H9 (cell line): ENCODE measurements at regions not wholly inside any gene's neighbourhood (a gene's known extent, or its start where the extent isn't known, plus 50 kb on each side); places are given as distances from the start of the nearest gene placed in this dataset.

Source experiments
- DNase-seq: peaks from one replicate; pipeline ENCODE4 v3.0.0-alpha.2; 2017
- H2AFZ ChIP-seq: one replicate; pipeline ENCODE4 v1.6.1; 2013; ENCODE audit warnings: mild to moderate bottlenecking, low read length, control low read depth, moderate library complexity
- H2AK5ac ChIP-seq: 2 replicates; pipeline ENCODE4 v1.6.1; 2013; ENCODE audit warnings: low read length, control low read depth, mixed read lengths; ENCODE audit not compliant: insufficient read length
- H2BK120ac ChIP-seq: one replicate; pipeline ENCODE4 v1.6.1; 2013; ENCODE audit warnings: low read depth, mild to moderate bottlenecking, low read length, control low read depth, inconsistent platforms; ENCODE audit not compliant: poor library complexity, severe bottlenecking
- H2BK12ac ChIP-seq: 2 replicates; pipeline ENCODE4 v1.6.1; 2013; ENCODE audit warnings: low read length, control low read depth, mixed read lengths, low read depth; ENCODE audit not compliant: insufficient read length
- H2BK15ac ChIP-seq: 2 replicates; pipeline ENCODE4 v1.6.1; 2013; ENCODE audit warnings: low read depth, low read length, control low read depth
- H2BK20ac ChIP-seq: one replicate; pipeline ENCODE4 v1.6.1; 2013; ENCODE audit warnings: low read depth, mild to moderate bottlenecking, low read length, control low read depth, inconsistent platforms; ENCODE audit not compliant: poor library complexity, severe bottlenecking
- H2BK5ac ChIP-seq: 2 replicates; pipeline ENCODE4 v1.6.1; 2013; ENCODE audit warnings: low read length, control low read depth, mixed read lengths; ENCODE audit not compliant: insufficient read length
- H3K14ac ChIP-seq: 2 replicates; pipeline ENCODE4 v1.6.1; 2013; ENCODE audit warnings: low read length, control low read depth; ENCODE audit not compliant: insufficient read depth
- H3K18ac ChIP-seq: 2 replicates; pipeline ENCODE4 v1.6.1; 2013; ENCODE audit warnings: low read depth, mild to moderate bottlenecking, mixed read lengths, low read length, control low read depth; ENCODE audit not compliant: insufficient read length
- H3K23ac ChIP-seq: 2 replicates; pipeline ENCODE4 v1.6.1; 2013; ENCODE audit warnings: low read length, control low read depth, mixed read lengths, low read depth; ENCODE audit not compliant: insufficient read length
- H3K23me2 ChIP-seq: 2 replicates; pipeline ENCODE4 v1.6.1; 2013; ENCODE audit warnings: low read depth, mild to moderate bottlenecking, mixed read lengths, low read length, control low read depth; ENCODE audit not compliant: insufficient read length, poor library complexity, severe bottlenecking
- H3K27ac ChIP-seq: 2 replicates; pipeline ENCODE4 v1.5.1; 2013; ENCODE audit warnings: low read length, control low read depth, mixed read lengths, low read depth; ENCODE audit not compliant: insufficient read length
- H3K27me3 ChIP-seq: 2 replicates; pipeline ENCODE4 v1.6.1; 2013; ENCODE audit warnings: low read length, control low read depth, inconsistent platforms; ENCODE audit not compliant: insufficient read depth
- H3K4ac ChIP-seq: 2 replicates; pipeline ENCODE4 v1.6.1; 2013; ENCODE audit warnings: low read depth, mild to moderate bottlenecking, control low read depth, inconsistent platforms, low read length, moderate library complexity
- H3K4me1 ChIP-seq: 2 replicates; pipeline ENCODE4 v1.6.1; 2013; ENCODE audit warnings: low read length, control low read depth, inconsistent platforms; ENCODE audit not compliant: insufficient read depth
- H3K4me2 ChIP-seq: 2 replicates; pipeline ENCODE4 v1.6.1; 2013; ENCODE audit warnings: low read length, control low read depth, mixed read lengths; ENCODE audit not compliant: insufficient read length, insufficient read depth
- H3K56ac ChIP-seq: 2 replicates; pipeline ENCODE4 v1.6.1; 2013; ENCODE audit warnings: low read depth, mild to moderate bottlenecking, mixed read lengths, low read length, control low read depth; ENCODE audit not compliant: insufficient read length
- H3K79me1 ChIP-seq: 2 replicates; pipeline ENCODE4 v1.6.1; 2013; ENCODE audit warnings: low read depth, mild to moderate bottlenecking, moderate library complexity, low read length, control low read depth, inconsistent platforms; ENCODE audit not compliant: insufficient read depth, poor library complexity, severe bottlenecking
- H3K79me2 ChIP-seq: 2 replicates; pipeline ENCODE4 v1.6.1; 2013; ENCODE audit warnings: low read length, control low read depth, inconsistent platforms; ENCODE audit not compliant: insufficient read depth
- H3K9ac ChIP-seq: 2 replicates; pipeline ENCODE4 v1.6.1; 2013; ENCODE audit warnings: low read length, control low read depth, mixed read lengths; ENCODE audit not compliant: insufficient read length; ENCODE audit errors: extremely low read depth
- H3K9me3 ChIP-seq: one replicate; pipeline ENCODE4 v1.6.1; 2013; ENCODE audit warnings: low read depth, low read length, inconsistent platforms; ENCODE audit not compliant: control insufficient read depth
- H3T11ph ChIP-seq: one replicate; pipeline ENCODE4 v1.6.1; 2013; ENCODE audit warnings: mild to moderate bottlenecking, low read length, control low read depth, inconsistent platforms
- H4K20me1 ChIP-seq: one replicate; pipeline ENCODE4 v1.6.1; 2013; ENCODE audit not compliant: control insufficient read depth, insufficient read length, insufficient read depth
- H4K5ac ChIP-seq: 2 replicates; pipeline ENCODE4 v1.6.1; 2013; ENCODE audit warnings: low read depth, mild to moderate bottlenecking, mixed read lengths, low read length, control low read depth; ENCODE audit not compliant: insufficient read length
- H4K8ac ChIP-seq: replicated peaks from 2 replicates; pipeline ENCODE4 v1.6.1; 2013; ENCODE audit warnings: low read length, control low read depth, mixed read lengths, low read depth; ENCODE audit not compliant: insufficient read length
- H4K91ac ChIP-seq: 2 replicates; pipeline ENCODE4 v1.6.1; 2013; ENCODE audit warnings: low read depth, mild to moderate bottlenecking, moderate library complexity, mixed read lengths, low read length, control low read depth; ENCODE audit not compliant: insufficient read length
- H3K27ac Mint-ChIP-seq, 3 experiments: 2 replicates in 2 of 3; 3 replicates in 1 of 3; pipeline ENCODE4 v1.8.0; 2020 to 2021; ENCODE audit warnings: mixed read lengths in 3 of 3, mild to moderate bottlenecking in 1 of 3, moderate library complexity in 1 of 3
- H3K27me3 Mint-ChIP-seq: 2 replicates; pipeline ENCODE4 v1.8.0; 2021; ENCODE audit warnings: low read depth, mild to moderate bottlenecking, moderate library complexity, mixed read lengths
- H3K36me3 Mint-ChIP-seq, 3 experiments: 2 replicates in 2 of 3; 3 replicates in 1 of 3; pipeline ENCODE4 v1.8.0; 2020 to 2021; ENCODE audit warnings: low read depth in 3 of 3, mixed read lengths in 3 of 3; ENCODE audit not compliant: insufficient read depth in 1 of 3
- H3K4me1 Mint-ChIP-seq, 2 experiments: 2 replicates each; pipeline ENCODE4 v1.8.0; 2020; ENCODE audit warnings: mixed read lengths in 2 of 2
- H3K4me3 Mint-ChIP-seq, 2 experiments: 2 replicates in 1 of 2; 3 replicates in 1 of 2; pipeline ENCODE4 v1.8.0; 2020 to 2021; ENCODE audit warnings: mild to moderate bottlenecking in 2 of 2, mixed read lengths in 2 of 2, moderate library complexity in 1 of 2
- H3K9me3 Mint-ChIP-seq, 2 experiments: 2 replicates in 1 of 2; 3 replicates in 1 of 2; pipeline ENCODE4 v1.8.0; 2020; ENCODE audit warnings: mild to moderate bottlenecking in 2 of 2, mixed read lengths in 2 of 2, moderate library complexity in 1 of 2
- WGBS: extraction: QIAGEN DNeasy Blood & Tissue Kit; methylation state at CpG from one replicate; pipeline ENCODE4 v1.1.7; 2013; ENCODE audit warnings: missing lambda C conversion rate, low lambda C conversion rate, mixed read lengths; ENCODE audit not compliant: insufficient read length; ENCODE audit errors: extremely low coverage; 5-methylcytosine and 5-hydroxymethylcytosine counted together
- TF ChIP-seq, protein P1 (sequence below): fragments of 200-600 bp; sonication (generic); conservative IDR thresholded peaks from 3 replicates; pipeline ENCODE4 v1.8.0; 2021; ENCODE audit warnings: antibody characterized with exemption, mild to moderate bottlenecking

DNA sequence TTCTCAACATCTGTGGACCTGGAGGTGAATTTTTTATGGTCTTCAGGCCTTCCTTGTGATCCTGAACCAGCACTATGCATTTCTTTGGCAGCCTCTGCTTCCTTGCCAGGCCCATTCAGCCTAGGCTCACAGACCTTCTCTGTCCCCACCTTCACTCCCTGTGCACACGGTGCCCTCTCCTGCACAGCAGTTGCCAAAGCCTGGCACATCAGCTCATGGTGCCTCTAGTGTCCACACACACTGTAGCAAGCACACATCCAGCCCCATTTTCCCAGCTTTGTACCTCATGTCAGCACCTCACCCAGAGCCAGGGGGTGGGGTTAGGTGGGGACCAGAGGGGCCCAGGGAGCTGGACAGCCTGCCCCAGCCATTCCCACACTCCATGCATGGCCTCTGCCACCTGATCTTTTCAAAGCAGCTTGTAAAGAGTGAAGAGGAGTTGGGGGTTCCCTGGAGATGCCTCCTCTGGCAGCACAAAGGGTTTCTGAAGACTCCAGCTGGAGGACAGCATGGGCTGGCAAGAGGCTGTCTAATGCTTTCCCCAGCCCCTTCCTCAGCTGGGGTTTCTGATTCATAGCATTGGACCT, 57.9 kb upstream of the TMEM72 start:
- H3K4me1 ChIP-seq, result no peaks in the 10 kb centered on the region; the same call in 1 of the 2 replicates
- no peak overlapping the region for H3K56ac ChIP-seq
- no peak overlapping the region for H3K18ac ChIP-seq
- H3K27ac ChIP-seq, result no peak overlapping the region
- no CpG with 5 or more reads among the region's 1 CpG for WGBS
- no peak overlapping the region for H3T11ph ChIP-seq
- no peak overlapping the region for H2AFZ ChIP-seq
- no peak overlapping the region for H3K4ac ChIP-seq
- Mint-ChIP-seq H3K27me3 (peaks cover 25% of the 10 kb centered on the region), H3K4me3 (no peak overlapping the region), H3K36me3 (no peaks in the 10 kb centered on the region; a peak in 1 of 7 replicates), H3K9me3 (peaks cover 0 to 3% of the 10 kb centered on the region in 2 experiments; a peak in 2 of 5 replicates), H3K27ac (no peak overlapping the region; a peak in 1 of 7 replicates), H3K4me1 (peaks cover 28 to 32% of the 10 kb centered on the region in 2 experiments)
- H4K91ac ChIP-seq, result no peak overlapping the region
- H2BK120ac ChIP-seq, result no peak overlapping the region
- no peaks in the 10 kb centered on the region for H3K79me1 ChIP-seq
- no peak overlapping the region for H2AK5ac ChIP-seq
- H2BK15ac ChIP-seq, result no peak overlapping the region
- no peaks in the 10 kb centered on the region for H3K79me2 ChIP-seq
- no peak overlapping the region for H4K5ac ChIP-seq
- no peak overlapping the region for H2BK5ac ChIP-seq
- no peak overlapping the region for H3K23ac ChIP-seq
- no peak overlapping the region for H4K8ac ChIP-seq
- H3K9me3 ChIP-seq, result no peaks in the 10 kb centered on the region
- no peak overlapping the region for H2BK12ac ChIP-seq
- H3K9ac ChIP-seq, result no peak overlapping the region
- DNase-seq, result no peak
- H3K23me2 ChIP-seq, result no peaks in the 10 kb centered on the region
- no peak overlapping the region; the same call in 1 of the 2 replicates for H3K14ac ChIP-seq
- no peak overlapping the region for H2BK20ac ChIP-seq
- H3K27me3 ChIP-seq, result no peaks in the 10 kb centered on the region
- no peak overlapping the region for H3K4me2 ChIP-seq
- TF ChIP-seq, protein P1, sequence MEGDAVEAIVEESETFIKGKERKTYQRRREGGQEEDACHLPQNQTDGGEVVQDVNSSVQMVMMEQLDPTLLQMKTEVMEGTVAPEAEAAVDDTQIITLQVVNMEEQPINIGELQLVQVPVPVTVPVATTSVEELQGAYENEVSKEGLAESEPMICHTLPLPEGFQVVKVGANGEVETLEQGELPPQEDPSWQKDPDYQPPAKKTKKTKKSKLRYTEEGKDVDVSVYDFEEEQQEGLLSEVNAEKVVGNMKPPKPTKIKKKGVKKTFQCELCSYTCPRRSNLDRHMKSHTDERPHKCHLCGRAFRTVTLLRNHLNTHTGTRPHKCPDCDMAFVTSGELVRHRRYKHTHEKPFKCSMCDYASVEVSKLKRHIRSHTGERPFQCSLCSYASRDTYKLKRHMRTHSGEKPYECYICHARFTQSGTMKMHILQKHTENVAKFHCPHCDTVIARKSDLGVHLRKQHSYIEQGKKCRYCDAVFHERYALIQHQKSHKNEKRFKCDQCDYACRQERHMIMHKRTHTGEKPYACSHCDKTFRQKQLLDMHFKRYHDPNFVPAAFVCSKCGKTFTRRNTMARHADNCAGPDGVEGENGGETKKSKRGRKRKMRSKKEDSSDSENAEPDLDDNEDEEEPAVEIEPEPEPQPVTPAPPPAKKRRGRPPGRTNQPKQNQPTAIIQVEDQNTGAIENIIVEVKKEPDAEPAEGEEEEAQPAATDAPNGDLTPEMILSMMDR, result peak; percentile 24; the same call in 2 of the 3 replicates
- no peaks in the 10 kb centered on the region for H4K20me1 ChIP-seq
